IPS-NIHi7 (cell line): ENCODE measurements at regions not wholly inside any gene's neighbourhood (a gene's known extent, or its start where the extent isn't known, plus 50 kb on each side); places are given as distances from the start of the nearest gene placed in this dataset.
"Not testable (repeated sequence)": the region's sequence is repeated elsewhere in the genome, so short reads cannot be mapped to it uniquely, and the experiment has no call there.

Source experiments
- DNase-seq: peaks from one replicate; pipeline ENCODE4 v3.0.0; 2012; ENCODE audit warnings: mixed read lengths; ENCODE audit errors: extremely low spot score

GRCh38 chr4:126136922-126137781 is 822.4 kb downstream of the FAT4 start:
- no peak for DNase-seq

- DNase-seq: no peak
These were observed 823.0 kb downstream of the FAT4 start for GRCh38 chr4:126137782-126138170.

- no peak for DNase-seq
These were observed 829.9 kb downstream of the FAT4 start for GRCh38 chr4:126144543-126145237.

- DNase-seq: no peak
These were observed 853.7 kb downstream of the FAT4 start for GRCh38 chr4:126168484-126168883.

- no peak for DNase-seq
These were observed 857.4 kb downstream of the FAT4 start for GRCh38 chr4:126172126-126172525.

- no peak for DNase-seq
These were observed 859.9 kb downstream of the FAT4 start for GRCh38 chr4:126174627-126175026.

- DNase-seq: no peak
These were observed 865.9 kb downstream of the FAT4 start for GRCh38 chr4:126180642-126181041.

- no peak for DNase-seq
These were observed 867.6 kb downstream of the FAT4 start for GRCh38 chr4:126182336-126182735.

- DNase-seq: no peak
These were observed 868.0 kb downstream of the FAT4 start for GRCh38 chr4:126182786-126183185.

GRCh38 chr4:126183206-126183605 is 868.5 kb downstream of the FAT4 start:
- no peak for DNase-seq

GRCh38 chr4:126191536-126191935 is 876.8 kb downstream of the FAT4 start:
- no peak for DNase-seq

- DNase-seq: no peak
These were observed 877.8 kb downstream of the FAT4 start for GRCh38 chr4:126192506-126192905.

GRCh38 chr4:126201251-126202138 is 886.7 kb downstream of the FAT4 start:
- not testable (repeated sequence) for DNase-seq

GRCh38 chr4:126202226-126202625 is 887.5 kb downstream of the FAT4 start:
- DNase-seq: no peak

GRCh38 chr4:126207910-126208309 is 893.2 kb downstream of the FAT4 start:
- DNase-seq: no peak

GRCh38 chr4:126209147-126209546 is 894.4 kb downstream of the FAT4 start:
- no peak for DNase-seq

- no peak for DNase-seq
These were observed 899.2 kb downstream of the FAT4 start for GRCh38 chr4:126213996-126214395.

- no peak for DNase-seq
These were observed 901.0 kb downstream of the FAT4 start for GRCh38 chr4:126215759-126216158.

GRCh38 chr4:126216611-126217010 is 901.9 kb downstream of the FAT4 start:
- no peak for DNase-seq

- DNase-seq: no peak
These were observed 906.5 kb downstream of the FAT4 start for GRCh38 chr4:126221282-126221681.

GRCh38 chr4:126221717-126222340 is 907.1 kb downstream of the FAT4 start:
- no peak for DNase-seq
